Upper lobe of left lung (tissue), 6 donors: ENCODE measurements at regions not wholly inside any gene's neighbourhood (a gene's known extent, or its start where the extent isn't known, plus 50 kb on each side); places are given as distances from the start of the nearest gene placed in this dataset.

Experiments used
- ATAC-seq, 2 donors: fragments of 200-7000 bp; cut with Tn5 transposase; one replicate each; pipeline ENCODE4 v1.9.1; 2022; ENCODE audit warnings: mild to moderate bottlenecking in 2 of 2, moderate library complexity in 2 of 2; ENCODE audit not compliant: low FRiP score in 2 of 2
- DNase-seq, 2 donors: peaks; one replicate each; pipeline ENCODE4 v3.0.0-alpha.2; 2019 to 2020
- H3K27ac ChIP-seq, 4 donors: fragments of 200-600 bp; sonication (generic); one replicate each; pipeline ENCODE4 v1.5.1; 2016 to 2019
- H3K27me3 ChIP-seq, 4 donors: fragments of 200-600 bp; sonication (generic); one replicate each; pipeline ENCODE4 v1.5.1; 2017 to 2019
- H3K36me3 ChIP-seq, 4 donors: fragments of 200-600 bp; sonication (generic); one replicate each; pipeline ENCODE4 v1.5.1; 2016 to 2019
- H3K4me1 ChIP-seq, 4 donors: fragments of 200-600 bp; sonication (generic); one replicate each; pipeline ENCODE4 v1.5.1; 2018 to 2019
- H3K4me3 ChIP-seq, 4 donors: fragments of 200-600 bp; sonication (generic); one replicate each; pipeline ENCODE4 v1.5.1; 2017 to 2019; ENCODE audit warnings: mild to moderate bottlenecking in 2 of 4, moderate library complexity in 1 of 4
- H3K9me3 ChIP-seq, 4 donors: fragments of 200-600 bp; sonication (generic); one replicate each; pipeline ENCODE4 v1.5.1; 2018 to 2019
- CTCF ChIP-seq, 6 experiments: fragments of 450-650 bp in 4 of 6; fragments of 200-600 bp in 2 of 6; sonication (generic) in 2 of 6; IDR thresholded peaks; one replicate each; pipeline ENCODE4 v1.5.1; 2016 to 2019; ENCODE audit warnings: antibody characterized with exemption in 6 of 6
- EP300 ChIP-seq, 4 donors: sonication (generic); formaldehyde crosslinking; IDR thresholded peaks; one replicate each; pipeline ENCODE4 v1.5.1; 2017; ENCODE audit warnings: antibody characterized with exemption in 4 of 4, control low read depth in 2 of 4
- POLR2A ChIP-seq, 4 donors: fragments of 450-650 bp; IDR thresholded peaks; one replicate each; pipeline ENCODE4 v1.5.1; 2016 to 2017; ENCODE audit warnings: antibody characterized with exemption in 4 of 4, mild to moderate bottlenecking in 2 of 4
- POLR2AphosphoS5 ChIP-seq, 2 donors: sonication (generic); formaldehyde crosslinking; IDR thresholded peaks; one replicate each; pipeline ENCODE4 v1.5.1; 2017; ENCODE audit warnings: antibody characterized with exemption in 2 of 2
- WGBS, 2 donors: methylation state at CpG; one replicate each; pipeline ENCODE4 v1.1.5; 2017 to 2018; 5-methylcytosine and 5-hydroxymethylcytosine counted together
- donor health status: DM: no; HTN: no; CAD: no; lungs with moderate emphysema.
- donor health status: DM: no; HTN: yes; CAD: no; lungs with severe emphysema.

DNA sequence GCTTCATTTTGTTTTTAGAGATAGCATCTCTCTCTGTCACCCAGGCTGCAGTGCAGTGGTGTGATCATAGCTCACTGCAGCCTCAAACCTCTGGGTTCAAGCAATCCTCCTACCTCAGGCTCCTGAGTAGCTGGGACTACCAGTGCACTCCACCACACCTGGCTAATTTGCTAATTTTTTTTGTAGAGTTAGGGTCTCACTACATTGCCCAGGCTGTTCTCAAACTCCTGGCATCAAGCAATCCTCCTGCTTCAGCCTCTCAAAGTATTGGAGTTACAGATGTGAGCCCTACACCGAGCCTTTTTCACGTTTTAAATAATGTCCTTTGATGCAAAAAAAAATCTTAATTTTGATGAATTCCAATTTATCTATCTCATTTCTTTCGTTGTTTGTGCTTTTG lies 75.4 kb upstream of the LINC01488 start:
- Histone ChIP-seq H3K27ac (no peak overlapping the region), H3K9me3 (no peaks in the 10 kb centered on the region), H3K27me3 (no peaks in the 10 kb centered on the region), H3K4me1 (peaks cover 0 to 14% (median 2%) of the 10 kb centered on the region in 4 donors), H3K36me3 (no peaks in the 10 kb centered on the region), H3K4me3 (no peak overlapping the region)
- TF ChIP-seq POLR2A (IDR thresholded peaks at IDR 0.05) (no peak), EP300 (IDR thresholded peaks at IDR 0.05) (no peak), POLR2AphosphoS5 (IDR thresholded peaks at IDR 0.05) (no peak), CTCF (IDR thresholded peaks at IDR 0.05) (no peak)
- 91 to 93% methylated on average over 3 of the region's 3 CpGs for WGBS, 2 donors
- DNase-seq (no peak), ATAC-seq (no peak)

GRCh38 chr11:69409812-69410645 lies 71.4 kb upstream of the LINC01488 start:
- Histone ChIP-seq H3K4me1 (peaks cover 0 to 14% (median 2%) of the 10 kb centered on the region in 4 donors), H3K9me3 (no peaks in the 10 kb centered on the region), H3K4me3 (no peak overlapping the region), H3K36me3 (no peaks in the 10 kb centered on the region), H3K27ac (no peak overlapping the region), H3K27me3 (no peaks in the 10 kb centered on the region)
- WGBS, 2 donors = 49 to 52% methylated on average over 9 to 13 of the region's 13 CpGs
- DNase-seq = no peak
- no peak for ATAC-seq
- TF ChIP-seq POLR2A (IDR thresholded peaks at IDR 0.05) = no peak
- no peak for TF ChIP-seq EP300 (IDR thresholded peaks at IDR 0.05)
- no peak for TF ChIP-seq POLR2AphosphoS5 (IDR thresholded peaks at IDR 0.05)
- TF ChIP-seq CTCF (IDR thresholded peaks at IDR 0.05) = no peak

DNA sequence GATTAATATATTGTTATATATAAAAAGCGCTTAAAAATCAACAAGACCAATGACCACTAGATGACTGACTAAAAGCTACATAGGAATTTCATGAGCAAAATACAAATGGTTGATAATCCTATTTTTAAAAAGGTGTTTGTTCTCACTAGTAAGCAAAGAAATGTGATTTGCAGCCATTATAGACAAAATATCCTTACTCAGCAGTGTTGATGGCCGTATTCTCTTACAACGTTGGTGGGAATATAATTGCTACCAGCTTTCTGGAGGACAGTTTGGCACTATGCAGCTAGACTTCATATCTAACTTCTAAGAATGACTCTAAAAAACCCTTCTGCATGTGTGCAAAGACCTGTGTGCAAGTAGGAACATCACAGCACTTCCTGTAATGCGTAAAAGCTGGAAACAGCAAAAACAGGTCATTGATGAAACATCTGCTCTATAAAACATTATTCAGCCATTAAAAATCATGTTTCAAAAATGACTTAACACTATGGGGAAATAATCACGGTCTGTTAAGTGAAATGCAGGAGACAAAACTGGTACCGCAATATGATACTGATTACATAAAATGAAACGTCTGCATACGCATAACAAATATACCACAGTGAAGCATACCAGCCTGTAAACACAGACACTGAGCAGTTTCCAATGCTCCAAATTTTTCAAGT lies 70.1 kb upstream of the LINC01488 start:
- no peaks in the 10 kb centered on the region for H3K9me3 ChIP-seq
- ATAC-seq = no peak
- WGBS, 2 donors = 79 to 83% methylated on average over 8 of the region's 8 CpGs
- DNase-seq = no peak
- H3K36me3 ChIP-seq = no peaks in the 10 kb centered on the region
- H3K27me3 ChIP-seq = no peaks in the 10 kb centered on the region
- peaks cover 0 to 22% (median 7%) of the 10 kb centered on the region in 4 donors for H3K4me1 ChIP-seq
- no peak overlapping the region for H3K4me3 ChIP-seq
- no peak for TF ChIP-seq CTCF (IDR thresholded peaks at IDR 0.05)
- TF ChIP-seq POLR2AphosphoS5 (IDR thresholded peaks at IDR 0.05) = no peak
- no peak for TF ChIP-seq POLR2A (IDR thresholded peaks at IDR 0.05)
- TF ChIP-seq EP300 (IDR thresholded peaks at IDR 0.05) = no peak
- no peak overlapping the region for H3K27ac ChIP-seq

DNA sequence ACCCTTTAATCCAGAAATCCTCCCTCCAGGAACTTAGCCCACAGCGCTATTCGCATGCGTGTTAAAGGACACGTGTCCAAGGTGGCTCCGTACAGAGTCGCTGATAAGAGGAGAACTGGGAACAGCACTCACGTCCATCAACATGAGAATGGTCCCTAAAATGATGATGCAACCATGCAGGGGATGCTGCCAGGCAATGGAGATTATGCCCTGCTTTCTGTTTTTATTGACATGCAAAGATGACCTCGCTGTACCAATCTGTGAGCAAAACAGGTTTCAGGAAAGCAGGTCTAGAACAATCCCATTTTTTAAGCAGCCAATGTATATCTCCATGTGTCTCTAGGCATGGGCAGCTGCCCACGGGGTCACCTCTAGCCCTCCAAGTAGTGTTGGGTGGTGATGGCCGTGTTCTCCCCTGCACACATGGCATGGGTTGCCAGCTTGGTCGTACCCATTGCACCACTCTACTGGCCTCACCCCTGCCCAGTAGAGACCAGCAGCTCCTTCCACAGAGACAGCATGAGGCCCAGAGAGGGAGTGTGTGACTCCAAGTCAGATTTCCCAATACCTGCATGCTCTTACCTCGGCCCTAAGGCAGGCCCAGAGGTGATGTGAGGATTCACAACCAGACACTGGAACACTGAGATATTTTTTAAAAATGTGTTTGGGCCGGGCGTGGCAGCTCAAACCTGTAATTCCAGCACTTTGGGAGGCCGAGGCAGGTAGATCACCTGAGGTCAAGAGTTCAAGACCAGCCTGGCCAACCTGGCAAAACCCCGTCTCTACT lies 68.3 kb upstream of the LINC01488 start:
- Histone ChIP-seq H3K4me3 (no peak overlapping the region), H3K4me1 (peaks cover 0 to 22% (median 9%) of the 10 kb centered on the region in 4 donors), H3K9me3 (no peaks in the 10 kb centered on the region), H3K27me3 (no peaks in the 10 kb centered on the region), H3K27ac (no peak overlapping the region), H3K36me3 (no peaks in the 10 kb centered on the region)
- TF ChIP-seq POLR2A (IDR thresholded peaks at IDR 0.05) = no peak
- ATAC-seq (no peak), DNase-seq (no peak)
- 86 to 95% methylated on average over 11 to 16 of the region's 16 CpGs for WGBS, 2 donors

DNA sequence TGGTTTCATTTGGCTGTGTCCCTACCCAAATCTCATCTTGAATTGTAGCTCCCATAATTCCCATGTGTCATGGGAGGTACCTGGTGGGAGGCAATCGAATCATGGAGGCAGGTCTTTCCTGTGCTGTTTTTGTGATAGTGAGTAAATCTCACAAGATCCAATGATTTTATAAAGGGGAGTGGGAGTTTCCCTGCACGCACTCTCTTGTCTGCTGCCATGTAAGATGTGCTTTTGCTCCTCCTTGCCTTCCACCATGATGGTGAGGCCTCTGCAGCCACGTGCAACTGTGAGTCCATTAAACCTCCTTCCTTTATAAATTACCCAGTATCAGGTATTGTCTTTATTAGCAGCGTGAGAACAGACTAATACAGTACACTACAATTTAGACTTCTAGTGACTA lies 67.5 kb upstream of the LINC01488 start:
- WGBS, 2 donors = 92 to 98% methylated on average over 4 of the region's 4 CpGs
- Histone ChIP-seq H3K4me1 (peaks cover 0 to 22% (median 9%) of the 10 kb centered on the region in 4 donors), H3K4me3 (no peak overlapping the region), H3K9me3 (no peaks in the 10 kb centered on the region), H3K36me3 (no peaks in the 10 kb centered on the region), H3K27me3 (no peaks in the 10 kb centered on the region), H3K27ac (no peak overlapping the region)
- no peak for TF ChIP-seq POLR2A (IDR thresholded peaks at IDR 0.05)
- no peak for TF ChIP-seq POLR2AphosphoS5 (IDR thresholded peaks at IDR 0.05)
- no peak for TF ChIP-seq EP300 (IDR thresholded peaks at IDR 0.05)
- TF ChIP-seq CTCF (IDR thresholded peaks at IDR 0.05) = no peak
- ATAC-seq = no peak
- DNase-seq = no peak
